ENCODE measurements at regions not wholly inside any gene's neighbourhood (a gene's known extent, or its start where the extent isn't known, plus 50 kb on each side); places are given as distances from the start of the nearest gene placed in this dataset.
A peak's percentile ranks its signal among the peaks of the same experiment; 100 is the strongest.

DNA sequence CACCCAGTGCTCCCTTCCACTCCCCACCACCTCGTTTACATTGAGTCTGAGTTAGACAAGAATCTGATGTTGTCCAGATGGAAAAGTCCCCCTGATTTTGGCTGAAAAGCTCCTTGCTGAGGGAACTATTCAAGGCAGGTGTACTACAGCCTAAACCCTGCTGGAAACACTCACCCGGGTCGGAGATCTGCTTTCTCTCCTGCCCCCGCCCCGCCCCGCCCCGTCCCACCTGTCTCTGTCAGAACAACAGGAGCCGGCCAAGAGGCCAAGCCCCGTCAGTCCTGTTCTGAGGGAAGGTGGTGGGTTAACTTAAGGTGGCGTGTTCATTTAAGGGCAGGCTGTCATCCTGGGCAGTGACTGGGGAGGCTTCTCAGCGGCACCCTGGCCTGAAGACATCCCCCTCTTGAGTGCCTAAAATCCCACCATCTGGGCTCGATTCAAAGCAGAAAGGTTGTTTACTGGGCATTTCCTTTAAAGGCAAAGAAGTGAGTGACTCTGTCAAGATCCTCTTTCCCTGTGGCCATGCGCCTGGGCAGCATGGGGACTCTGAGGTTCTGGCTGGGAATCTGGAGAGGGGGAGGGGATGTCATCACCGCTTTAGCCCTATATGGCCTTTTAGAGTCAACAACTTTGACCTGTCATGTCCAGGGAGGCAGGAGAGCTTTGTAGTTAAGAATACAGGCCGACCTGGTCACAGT lies 71.1 kb upstream of the NEURL1B start:
- DNase-seq (ENCODE audit: low read depth), result no peak

DNA sequence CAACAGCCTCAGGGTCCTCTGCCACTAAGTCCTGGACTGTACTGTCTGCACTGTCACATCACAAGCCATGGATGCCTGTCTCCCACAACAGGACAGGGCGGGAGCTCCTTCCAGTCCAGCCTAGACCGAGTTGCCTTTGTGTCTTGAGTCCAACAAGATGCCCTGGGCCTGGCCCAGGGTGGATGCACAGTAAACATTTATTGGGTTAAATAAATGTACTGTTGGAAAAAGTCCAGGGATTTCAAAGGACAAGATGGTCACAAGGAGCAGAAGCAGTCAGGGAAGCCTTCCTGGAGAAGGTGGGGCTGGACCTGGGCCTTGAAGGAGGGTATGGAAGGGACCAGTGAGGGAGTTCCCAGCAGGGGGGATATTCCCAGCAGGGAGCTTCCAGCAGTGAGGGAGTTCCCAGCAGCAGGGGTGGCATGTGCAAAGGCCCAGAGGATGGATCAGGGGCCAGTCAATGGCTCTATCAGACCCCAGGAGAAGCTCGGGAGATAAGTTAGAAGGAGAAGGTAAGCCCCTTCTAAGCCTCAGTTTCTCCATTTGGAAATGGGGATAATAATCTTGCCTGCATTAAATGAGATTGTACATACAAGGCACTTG lies 72.7 kb upstream of the NEURL1B start:
- DNase-seq (ENCODE audit: low read depth), result no peak

DNA sequence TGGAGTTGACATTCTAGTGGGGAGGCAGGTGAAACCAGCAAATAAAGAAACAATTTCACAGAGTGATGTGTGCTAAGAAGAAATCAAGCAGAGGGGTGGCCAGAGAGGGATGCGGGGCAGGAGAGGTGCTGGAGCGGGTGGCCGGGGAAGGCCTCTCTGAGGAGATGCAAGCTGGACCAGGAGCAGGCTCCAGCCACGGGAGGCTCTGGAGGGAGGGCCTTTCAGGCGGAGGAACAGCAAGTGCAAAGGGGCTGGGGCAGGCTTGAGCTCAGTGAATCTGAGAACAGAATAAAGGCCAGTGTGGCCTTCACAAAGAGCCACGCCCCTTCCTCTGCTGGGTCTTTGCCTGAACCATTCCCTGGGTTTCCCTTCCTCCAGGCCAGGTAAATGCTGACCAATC lies 73.2 kb upstream of the NEURL1B start:
- DNase-seq (ENCODE audit: low read depth), result no peak

DNA sequence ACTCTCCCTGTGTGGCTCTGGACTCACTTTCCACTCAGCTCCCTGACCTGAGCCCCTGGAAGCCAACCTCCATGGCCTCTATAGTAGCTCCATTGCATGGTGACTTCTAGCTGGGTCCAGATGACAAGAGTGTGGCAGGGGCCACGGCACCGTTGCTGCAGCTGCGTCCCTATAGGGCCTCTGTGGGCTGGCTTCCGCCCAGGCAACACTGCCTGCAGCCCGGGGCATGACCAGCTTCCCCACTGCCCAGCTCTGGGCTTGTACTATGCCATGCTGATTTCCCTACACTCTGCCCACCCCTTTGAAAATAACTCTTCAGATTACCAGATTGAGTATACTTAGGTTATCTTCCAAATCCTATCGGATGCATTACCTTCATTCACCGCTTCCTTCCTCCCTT lies 73.8 kb upstream of the NEURL1B start:
- DNase-seq (ENCODE audit: low read depth), result no peak

DNA sequence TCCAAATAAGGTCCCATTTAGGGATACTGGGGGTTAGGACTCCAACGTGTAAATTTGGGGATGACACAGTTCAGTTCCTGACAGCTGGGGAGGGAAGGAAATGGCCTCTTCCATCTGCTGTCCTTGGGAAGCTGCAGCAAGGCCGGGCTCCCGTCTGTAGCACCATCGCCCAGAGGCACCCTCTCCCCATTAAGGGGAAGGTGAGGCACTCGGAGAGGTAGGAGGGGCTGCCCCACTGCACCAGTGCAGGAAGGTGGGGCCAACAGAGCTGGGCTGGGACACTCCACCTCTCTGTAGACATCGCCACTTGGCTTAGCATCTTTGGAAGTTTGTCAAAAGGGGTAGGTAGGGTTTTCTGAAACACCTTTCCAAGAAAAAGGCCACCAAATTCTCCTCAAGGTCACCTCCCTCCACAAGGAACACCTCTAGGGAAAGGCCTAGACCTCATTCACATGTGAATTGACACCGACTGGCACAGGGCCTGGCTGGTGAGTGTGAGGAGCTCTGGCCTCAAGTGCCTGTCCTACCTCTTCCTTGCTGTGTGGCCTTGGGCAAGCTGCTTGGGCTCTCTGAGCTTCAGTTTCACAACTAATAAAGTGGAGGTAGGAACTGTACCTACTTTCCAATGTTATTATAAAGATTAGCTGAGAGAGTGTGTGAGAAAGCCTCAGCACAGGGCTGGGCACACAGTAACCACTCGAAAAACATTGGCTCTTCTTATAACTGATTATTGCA lies 75.0 kb upstream of the NEURL1B start:
- DNase-seq (ENCODE audit: low read depth), result no peak

DNA sequence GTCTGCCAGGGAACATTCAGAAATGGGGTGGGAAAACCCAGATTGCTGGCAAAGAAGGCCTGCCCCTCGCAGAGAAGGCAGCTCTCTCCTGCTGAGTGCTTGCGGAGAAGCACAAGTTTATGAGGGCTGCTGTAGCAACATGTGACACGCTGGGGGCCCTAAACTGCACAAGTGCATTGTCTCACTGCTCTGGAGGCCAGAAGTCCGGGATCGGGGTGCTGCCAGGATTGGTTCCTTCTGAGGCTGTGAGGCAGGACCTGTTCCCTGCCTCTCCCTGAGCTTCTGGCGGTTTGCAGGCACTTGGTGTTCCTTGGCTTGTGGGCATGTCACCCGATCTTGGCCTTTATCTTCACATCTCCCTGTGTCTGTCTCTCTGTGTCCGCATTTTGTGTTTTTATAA lies 75.6 kb upstream of the NEURL1B start:
- DNase-seq (ENCODE audit: low read depth), result no peak

DNA sequence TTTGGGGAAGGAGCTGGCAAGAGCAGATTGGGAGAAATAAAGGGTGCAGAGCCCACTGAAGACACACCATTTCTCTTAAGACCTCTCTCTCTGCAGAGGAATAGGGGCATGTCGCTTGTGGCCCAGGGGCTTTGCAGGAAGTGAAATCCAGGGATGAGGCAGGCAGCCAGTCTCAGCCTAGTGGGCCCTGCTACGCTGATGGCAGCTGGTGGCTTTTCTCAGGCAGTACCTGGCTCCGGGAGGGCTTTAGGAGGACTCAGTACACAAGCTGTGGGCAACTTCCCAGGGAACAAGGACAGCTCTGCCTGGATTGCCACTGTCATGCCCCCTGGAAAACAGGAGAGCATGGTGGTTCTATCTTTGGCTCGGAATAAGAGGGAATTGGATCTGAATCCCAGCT lies 76.2 kb upstream of the NEURL1B start:
- DNase-seq (ENCODE audit: low read depth), result no peak

DNA sequence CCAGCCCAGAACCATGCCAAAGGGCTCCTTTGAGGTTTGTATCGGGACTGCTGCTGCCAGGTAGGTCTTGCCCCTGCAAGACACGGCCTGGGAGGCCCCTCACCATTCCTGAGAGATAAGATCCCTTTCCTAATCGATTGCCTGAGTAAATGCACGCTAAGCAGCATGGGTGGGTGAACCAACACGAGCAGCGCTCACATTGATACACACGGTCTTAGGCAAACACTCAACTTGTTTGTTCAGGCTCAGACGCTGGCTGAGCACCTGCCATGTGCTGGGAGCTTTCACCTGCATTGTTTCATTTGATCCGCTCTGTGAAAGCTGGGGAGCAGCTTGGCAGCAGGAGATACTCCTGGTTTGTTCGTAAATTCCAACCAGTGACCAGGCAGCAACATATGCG lies 76.9 kb upstream of the NEURL1B start:
- no peak for DNase-seq (ENCODE audit: low read depth)

DNA sequence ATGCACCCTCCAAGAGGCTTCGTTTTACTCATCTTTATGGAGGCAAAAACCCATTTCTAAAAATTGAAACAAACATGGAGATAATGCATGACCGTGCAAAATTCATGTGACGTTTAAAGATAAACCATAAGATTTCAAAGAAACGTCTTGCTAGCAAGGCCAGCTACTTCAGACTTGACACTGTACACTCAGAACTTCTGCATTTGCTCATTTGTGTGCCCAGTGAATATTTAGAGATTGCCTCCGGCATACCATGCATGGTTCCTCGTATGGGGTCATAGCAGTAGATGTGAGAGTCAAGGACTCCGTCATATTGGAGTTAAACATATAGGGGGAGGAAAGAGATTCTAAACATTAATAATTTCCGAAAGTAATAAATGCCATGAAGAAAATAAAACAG lies 78.6 kb upstream of the NEURL1B start:
- no peak for DNase-seq (ENCODE audit: low read depth)

DNA sequence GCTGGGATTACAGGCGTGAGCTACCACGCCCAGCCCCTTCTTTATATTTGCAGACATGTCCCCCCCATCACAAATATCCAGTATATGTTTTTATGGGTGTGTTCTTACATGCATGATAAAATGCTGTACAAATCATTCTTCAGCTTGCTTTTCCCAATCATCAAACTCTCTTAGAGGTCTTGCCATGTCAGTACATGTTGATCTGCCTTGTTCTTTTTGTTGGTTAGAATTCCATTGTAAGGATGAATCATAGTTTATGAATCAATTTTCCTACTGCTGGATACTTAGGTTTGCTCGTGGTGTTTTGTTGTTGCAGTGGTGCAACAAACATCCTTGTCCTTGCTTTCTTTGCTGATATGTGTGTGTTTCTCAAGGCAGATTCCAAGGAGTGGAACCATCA lies 79.9 kb upstream of the NEURL1B start:
- DNase-seq (ENCODE audit: low read depth), result peak; percentile 6

DNA sequence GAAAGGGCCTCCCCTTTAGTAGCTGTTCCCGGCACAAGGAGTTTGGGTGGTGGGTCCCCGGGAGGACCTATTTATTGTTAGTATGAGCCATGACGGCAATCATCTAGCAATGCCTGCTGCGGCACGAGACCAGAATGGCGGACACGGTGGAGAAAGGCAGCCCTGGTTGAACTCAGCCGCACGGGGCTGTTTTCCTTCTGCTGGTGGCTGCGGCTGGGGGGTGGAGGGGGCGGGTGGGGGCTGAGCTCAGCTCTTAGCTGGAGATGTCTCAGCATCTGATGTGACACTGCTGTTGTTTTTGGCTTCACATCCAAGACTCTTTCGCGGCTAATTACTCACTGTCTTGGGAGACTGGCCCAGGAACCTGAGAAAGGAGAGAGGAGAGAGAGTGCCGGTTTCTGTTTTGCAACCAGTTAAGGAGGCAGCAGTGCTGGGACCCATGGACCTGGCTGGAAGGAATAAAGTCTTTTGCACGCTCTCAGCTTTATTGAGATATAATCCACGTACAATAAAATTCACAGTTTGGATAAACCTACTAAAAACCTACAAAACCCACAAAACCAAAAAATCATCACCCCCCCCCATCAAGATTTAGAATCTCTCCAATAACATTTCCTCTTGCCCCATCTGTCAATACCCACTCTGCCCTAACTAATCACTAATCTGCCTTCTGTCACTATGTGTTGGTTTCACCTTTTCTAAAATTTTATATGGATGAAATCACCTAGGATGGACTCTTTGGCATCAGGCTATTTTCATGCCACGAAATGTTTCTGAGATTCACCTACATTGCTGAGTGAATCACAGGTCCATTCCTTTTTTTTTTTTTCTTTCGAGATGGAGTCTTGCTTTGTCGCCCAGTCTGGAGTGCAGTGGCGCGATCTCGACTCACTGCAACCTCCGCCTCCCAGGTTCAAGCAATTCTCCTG lies 81.8 kb upstream of the NEURL1B start:
- DNase-seq (ENCODE audit: low read depth), result peak; percentile 90

DNA sequence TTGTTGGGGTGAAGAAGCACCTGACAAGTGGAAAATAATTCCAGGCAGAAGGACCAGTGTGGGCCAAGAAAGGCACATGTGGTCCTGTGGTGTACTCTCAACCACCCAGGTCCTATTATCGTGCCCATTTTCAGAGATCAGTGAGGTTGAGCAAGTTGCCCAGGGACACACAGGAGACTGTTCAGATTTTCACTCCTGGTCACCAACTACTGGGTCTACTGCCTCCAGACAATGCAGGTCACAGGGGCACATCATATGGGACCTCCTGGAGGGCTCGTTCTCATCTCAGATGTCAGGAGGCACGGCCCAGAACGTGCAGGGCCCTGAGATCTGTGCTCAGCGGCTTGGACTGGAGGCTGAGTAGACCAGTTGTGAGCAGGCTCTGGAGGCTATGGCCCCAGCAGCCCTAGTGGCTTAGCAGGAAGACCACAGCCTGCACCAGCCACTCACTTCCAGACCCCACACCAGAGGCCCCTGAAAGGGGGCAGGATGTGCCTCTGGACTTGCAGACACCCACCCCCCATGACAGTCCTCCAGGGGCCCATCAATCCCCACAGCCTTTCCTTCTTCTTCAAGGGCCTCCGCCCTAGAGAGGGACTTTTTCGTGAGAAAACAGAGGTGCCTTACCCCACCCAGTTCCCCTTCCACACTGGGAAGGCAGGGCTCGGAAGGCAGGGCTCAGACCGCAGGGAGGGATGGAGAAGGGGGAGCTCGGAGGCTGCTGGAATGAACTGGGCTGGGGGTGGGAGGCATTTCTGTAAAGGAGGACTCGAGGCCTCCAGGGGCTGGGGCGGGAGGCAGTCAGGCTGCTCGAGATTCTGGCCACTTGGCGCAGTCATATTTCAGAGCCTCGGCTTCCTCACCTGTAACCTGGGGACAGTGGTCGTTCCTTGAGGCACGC lies 82.7 kb upstream of the NEURL1B start:
- no peak for DNase-seq (ENCODE audit: low read depth)

DNA sequence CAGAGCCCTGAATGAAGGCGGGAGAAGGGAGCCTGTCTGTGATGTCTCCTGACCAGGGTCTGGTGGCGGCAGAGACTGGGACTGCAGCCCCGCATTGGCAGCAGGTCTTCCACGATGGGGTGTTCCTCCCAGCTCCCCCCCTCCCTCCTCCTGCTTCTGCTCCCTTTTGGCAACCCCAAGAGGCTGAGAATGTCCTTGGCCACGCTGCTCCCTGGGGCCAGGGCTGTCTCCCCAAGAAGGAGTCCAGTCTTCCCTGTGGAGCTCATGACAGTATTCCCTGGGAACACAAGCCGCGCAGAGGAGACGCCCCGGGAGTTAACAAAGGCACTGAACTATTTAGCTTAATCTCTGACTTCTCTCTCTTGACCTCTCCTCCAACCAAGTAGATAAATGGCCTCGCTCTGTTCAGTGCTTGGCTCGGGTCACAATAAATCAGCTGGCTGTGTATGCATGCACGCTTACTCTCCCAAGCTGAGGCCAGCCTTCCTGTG lies 84.0 kb upstream of the NEURL1B start:
- no peak for DNase-seq (ENCODE audit: low read depth)

DNA sequence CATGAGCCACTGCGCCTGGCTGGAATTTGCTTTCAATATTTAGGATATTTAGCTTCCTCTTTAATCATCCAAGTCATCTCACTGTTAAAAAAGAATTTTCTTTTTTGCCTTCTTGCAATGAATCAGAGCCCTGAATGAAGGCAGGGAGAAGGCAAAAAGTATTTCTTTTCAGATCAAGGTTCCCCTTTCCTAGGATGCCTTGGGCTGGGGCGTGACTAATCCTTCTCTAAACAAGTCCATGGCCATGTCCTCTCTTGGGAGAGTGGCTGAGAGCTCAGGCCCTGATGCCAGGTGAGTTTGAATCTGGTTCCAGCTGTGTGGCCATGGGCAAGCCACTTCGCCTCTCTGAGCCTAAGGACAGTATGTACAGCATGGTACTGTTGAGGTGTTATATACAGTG lies 84.8 kb upstream of the NEURL1B start:
- DNase-seq (ENCODE audit: low read depth), result no peak

DNA sequence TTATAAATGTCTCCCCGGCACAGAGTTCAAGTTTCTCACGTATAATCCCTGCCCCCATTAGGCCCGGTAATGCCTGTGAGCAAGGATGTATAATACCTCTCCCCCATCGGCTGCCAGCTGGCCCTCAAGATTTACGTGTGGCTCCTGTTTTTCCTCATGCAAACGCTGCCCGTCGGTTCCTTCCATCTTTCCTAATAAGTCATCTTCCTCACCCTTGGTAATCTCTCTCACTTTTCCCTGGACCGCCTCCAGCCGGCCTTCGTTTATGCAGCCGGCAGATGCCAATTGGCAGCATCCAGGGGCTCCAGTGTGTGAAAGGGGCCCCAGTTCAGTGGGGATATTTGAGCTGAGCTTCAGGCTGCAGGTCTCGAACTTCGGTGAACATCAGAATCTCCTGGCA lies 86.5 kb upstream of the NEURL1B start:
- DNase-seq (ENCODE audit: low read depth), result no peak

DNA sequence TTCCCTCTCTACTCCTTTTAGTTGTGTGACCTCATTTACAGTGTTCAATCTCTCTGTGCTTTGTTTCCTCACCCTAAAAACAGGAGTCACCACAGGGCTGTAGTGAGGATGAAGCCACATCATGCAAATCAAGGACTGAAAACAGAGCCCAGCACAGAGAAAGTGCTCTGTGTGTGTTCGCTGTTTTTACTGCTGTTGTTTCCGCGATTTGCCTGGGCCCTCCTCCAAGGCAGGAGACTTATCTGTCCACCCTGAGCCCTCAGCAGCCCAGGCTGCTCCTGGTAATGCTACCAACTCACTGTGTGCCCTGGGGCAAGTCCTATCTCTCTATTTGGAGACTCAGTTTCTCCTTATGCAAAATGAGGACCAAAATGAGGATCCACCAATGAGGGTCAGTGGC lies 87.2 kb upstream of the NEURL1B start:
- no peak for DNase-seq (ENCODE audit: low read depth)

DNA sequence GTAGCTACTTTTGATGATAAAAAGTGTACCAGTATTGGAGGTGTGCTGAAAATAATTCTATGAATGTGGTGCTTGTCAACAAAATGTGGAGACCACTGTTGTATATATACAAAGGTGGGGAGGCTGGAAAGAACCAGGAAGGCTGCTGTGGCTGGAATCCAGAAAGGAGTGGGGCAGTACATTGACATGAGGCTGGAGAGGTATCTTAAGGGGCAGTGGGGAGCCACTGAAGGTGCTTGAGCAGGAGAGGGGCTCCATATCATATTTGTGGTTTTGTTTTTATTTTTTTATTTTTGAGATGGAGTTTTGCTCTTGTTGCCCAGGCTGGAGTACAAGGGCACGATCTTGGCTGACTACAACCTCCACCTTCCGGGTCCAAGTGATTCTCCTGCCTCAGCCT lies 87.9 kb upstream of the NEURL1B start:
- DNase-seq (ENCODE audit: low read depth), result no peak

DNA sequence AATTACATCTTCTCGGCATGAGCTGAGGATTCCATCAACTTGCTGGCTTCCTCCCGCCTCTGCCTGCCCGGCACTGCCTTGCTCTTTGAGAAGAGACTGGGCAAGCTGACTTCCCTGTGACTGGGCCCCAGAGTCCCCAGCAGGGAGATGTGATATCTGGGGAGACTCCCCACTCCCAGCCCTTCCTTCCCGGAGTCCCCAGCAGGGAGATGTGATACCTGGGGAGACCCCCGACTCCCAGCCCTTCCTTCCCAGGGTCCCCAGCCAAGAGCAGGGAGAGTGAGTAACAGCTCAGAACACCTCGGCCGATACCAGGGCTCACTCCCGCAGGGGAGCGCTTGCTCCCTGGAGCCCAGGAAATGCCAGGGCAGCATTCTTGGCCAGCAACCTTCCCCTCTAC lies 90.1 kb upstream of the NEURL1B start:
- no peak for DNase-seq (ENCODE audit: low read depth)

DNA sequence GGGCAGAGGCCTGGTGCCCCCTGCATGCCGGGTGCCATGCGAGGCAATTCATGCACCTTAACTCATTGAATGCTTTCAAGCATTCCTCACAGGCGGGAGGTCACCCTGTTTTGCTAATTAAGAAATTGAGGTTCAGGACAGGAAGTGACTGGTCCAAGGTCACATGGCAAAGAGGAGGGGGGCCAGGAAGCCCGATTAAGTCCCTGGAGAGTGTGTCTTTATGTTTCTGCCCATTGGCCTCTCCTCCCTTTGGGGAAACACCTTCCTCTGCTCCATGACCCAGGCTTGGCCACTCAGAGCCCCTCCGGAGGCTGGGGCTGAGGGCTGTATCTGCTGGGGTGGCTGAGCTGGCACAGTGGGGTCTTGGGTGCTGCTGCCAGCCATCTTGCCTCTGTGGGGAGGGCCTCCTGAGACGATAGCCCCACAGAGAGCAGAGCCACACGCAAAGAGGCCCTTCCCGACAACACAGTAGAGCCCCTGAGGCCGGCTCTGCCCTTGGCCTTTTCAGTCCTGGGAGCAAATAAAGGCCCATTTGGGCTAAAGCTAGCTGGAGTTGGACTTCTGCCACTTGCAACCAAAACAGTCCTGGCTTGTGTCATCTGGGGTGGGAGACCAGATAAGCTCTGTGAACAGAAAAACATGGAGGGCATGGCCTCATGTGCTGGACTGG lies 90.8 kb upstream of the NEURL1B start:
- DNase-seq (ENCODE audit: low read depth), result no peak

DNA sequence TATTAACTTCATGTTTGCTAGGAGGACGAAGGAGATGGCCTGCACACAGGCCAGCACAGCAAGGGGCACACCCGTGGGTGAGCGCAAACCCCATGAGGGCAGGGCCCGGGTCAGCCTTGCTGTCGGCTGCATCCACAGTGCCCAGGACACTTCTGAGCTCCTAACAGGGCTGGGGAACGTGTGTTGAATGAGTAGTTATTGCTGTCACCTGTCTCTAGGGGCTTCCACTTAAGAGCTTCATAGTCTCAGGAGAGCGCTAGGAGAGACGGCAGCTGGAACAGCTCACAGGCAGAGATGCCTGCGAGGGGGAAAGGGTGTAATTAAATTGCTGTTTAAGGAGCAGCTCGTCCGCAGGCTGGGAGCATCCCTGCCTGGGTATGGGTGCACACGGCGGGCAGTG lies 91.4 kb upstream of the NEURL1B start:
- DNase-seq (ENCODE audit: low read depth), result no peak
